Sigmoid colon (tissue), 3 donors: ENCODE measurements at regions not wholly inside any gene's neighbourhood (a gene's known extent, or its start where the extent isn't known, plus 50 kb on each side); places are given as distances from the start of the nearest gene placed in this dataset.

Source experiments
- CTCF ChIP-seq, 4 experiments: fragments of 450-650 bp in 3 of 4; fragments of 200-600 bp in 1 of 4; IDR thresholded peaks; one replicate each; pipeline ENCODE4 v1.5.1; 2016 to 2019; ENCODE audit warnings: antibody characterized with exemption in 4 of 4, mild to moderate bottlenecking in 3 of 4, moderate library complexity in 2 of 4
- POLR2A ChIP-seq, 2 donors: fragments of 450-650 bp; IDR thresholded peaks; one replicate each; pipeline ENCODE4 v1.6.1; 2016; ENCODE audit warnings: antibody characterized with exemption in 2 of 2, mild to moderate bottlenecking in 2 of 2, moderate library complexity in 2 of 2

DNA sequence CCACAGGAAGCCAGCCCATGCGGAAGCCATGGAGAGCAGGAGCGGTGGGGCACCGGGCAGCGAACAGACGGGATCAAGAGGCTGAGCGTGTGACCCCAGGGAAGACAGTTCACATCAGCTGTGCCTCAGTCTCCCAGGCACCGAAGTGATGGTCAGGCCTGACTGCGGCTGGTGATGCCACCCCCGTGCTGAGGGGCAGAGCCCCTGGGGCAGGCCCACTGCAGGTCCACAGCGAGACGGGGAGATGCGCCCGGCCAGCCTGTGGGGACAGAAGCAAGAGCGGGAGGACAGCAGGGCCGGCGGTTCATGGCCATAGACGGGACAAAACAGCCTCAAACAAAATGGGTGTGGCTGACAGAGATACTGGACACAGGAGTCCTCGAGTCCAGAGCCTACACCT lies 93.8 kb downstream of the RIPK4 start:
- TF ChIP-seq CTCF (IDR thresholded peaks at IDR 0.05) = no peak
- no peak for TF ChIP-seq POLR2A (IDR thresholded peaks at IDR 0.05)
